Mesenchymal stem cell (in vitro differentiated cells and primary cell): ENCODE measurements at regions not wholly inside any gene's neighbourhood (a gene's known extent, or its start where the extent isn't known, plus 50 kb on each side); places are given as distances from the start of the nearest gene placed in this dataset.

ENCODE experiments used
- DNase-seq: peaks from one replicate; pipeline ENCODE4 v3.0.0-alpha.2; 2013
- H2AFZ ChIP-seq: one replicate; pipeline ENCODE4 v1.6.1; 2013; ENCODE audit warnings: low read depth, mild to moderate bottlenecking, control low read depth, inconsistent platforms, low read length, moderate library complexity
- H2AK5ac ChIP-seq: 2 replicates; pipeline ENCODE4 v1.6.1; 2013; ENCODE audit warnings: low read length, moderate library complexity, mild to moderate bottlenecking, inconsistent platforms; ENCODE audit not compliant: severe bottlenecking
- H2BK120ac ChIP-seq: one replicate; pipeline ENCODE4 v1.6.1; 2013; ENCODE audit warnings: low read depth, mild to moderate bottlenecking, inconsistent platforms, low read length, moderate library complexity
- H2BK12ac ChIP-seq, 2 experiments: one replicate each; pipeline ENCODE4 v1.6.1; 2013; ENCODE audit warnings: inconsistent platforms in 2 of 2, low read length in 2 of 2, mild to moderate bottlenecking in 2 of 2, moderate library complexity in 2 of 2, control low read depth in 1 of 2
- H2BK15ac ChIP-seq: one replicate; pipeline ENCODE4 v1.6.1; 2013; ENCODE audit warnings: mild to moderate bottlenecking, low read depth, inconsistent platforms; ENCODE audit not compliant: poor library complexity, severe bottlenecking
- H2BK5ac ChIP-seq: 2 replicates; pipeline ENCODE4 v1.6.1; 2013; ENCODE audit warnings: low read depth, mild to moderate bottlenecking, low read length, control low read depth, inconsistent platforms; ENCODE audit not compliant: poor library complexity, severe bottlenecking
- H3K14ac ChIP-seq, 2 experiments: one replicate each; pipeline ENCODE4 v1.6.1; 2013; ENCODE audit warnings: inconsistent platforms in 2 of 2, low read length in 2 of 2, control low read depth in 1 of 2, mild to moderate bottlenecking in 1 of 2, moderate library complexity in 1 of 2
- H3K18ac ChIP-seq, 2 experiments: one replicate each; pipeline ENCODE4 v1.6.1; 2013; ENCODE audit warnings: inconsistent platforms in 2 of 2, low read length in 2 of 2, control low read depth in 1 of 2, low read depth in 1 of 2, mild to moderate bottlenecking in 1 of 2
- H3K23ac ChIP-seq, 2 experiments: one replicate each; pipeline ENCODE4 v1.6.1; 2013; ENCODE audit warnings: inconsistent platforms in 2 of 2, low read length in 2 of 2, mild to moderate bottlenecking in 2 of 2, moderate library complexity in 2 of 2, control low read depth in 1 of 2
- H3K27ac ChIP-seq: 2 replicates; pipeline ENCODE4 v1.5.1; 2013; ENCODE audit warnings: mild to moderate bottlenecking, moderate library complexity, low read length, control low read depth, inconsistent platforms; ENCODE audit not compliant: poor library complexity, severe bottlenecking
- H3K27me3 ChIP-seq, 2 experiments: 2 replicates each; pipeline versions ENCODE4 v1.6.1 to v1.7.0; 2013; ENCODE audit warnings: low read length in 2 of 2, mild to moderate bottlenecking in 2 of 2, moderate library complexity in 2 of 2, control low read depth in 1 of 2, inconsistent platforms in 1 of 2; ENCODE audit not compliant: control insufficient read depth in 1 of 2, insufficient read depth in 1 of 2
- H3K36me3 ChIP-seq, 2 experiments: 2 replicates each; pipeline versions ENCODE4 v1.6.1 to v1.7.0; 2013; ENCODE audit warnings: low read length in 2 of 2, control low read depth in 1 of 2, inconsistent platforms in 1 of 2, low read depth in 1 of 2, mild to moderate bottlenecking in 1 of 2; ENCODE audit not compliant: insufficient read depth in 2 of 2, control insufficient read depth in 1 of 2
- H3K4ac ChIP-seq, 2 experiments: one replicate each; pipeline ENCODE4 v1.6.1; 2013; ENCODE audit warnings: inconsistent platforms in 2 of 2, low read length in 2 of 2, mild to moderate bottlenecking in 2 of 2, moderate library complexity in 2 of 2, control low read depth in 1 of 2, low read depth in 1 of 2
- H3K4me1 ChIP-seq: 2 replicates; pipeline ENCODE4 v1.6.1; 2013; ENCODE audit warnings: low read depth, low read length, control low read depth; ENCODE audit not compliant: control insufficient read depth, insufficient read depth
- H3K4me2 ChIP-seq: 2 replicates; pipeline ENCODE4 v1.6.1; 2013; ENCODE audit warnings: low read length, mild to moderate bottlenecking, inconsistent platforms; ENCODE audit not compliant: poor library complexity, severe bottlenecking
- H3K4me3 ChIP-seq, 2 experiments: 2 replicates each; pipeline versions ENCODE4 v1.5.1 to v1.7.0; 2013; ENCODE audit warnings: low read length in 2 of 2, mild to moderate bottlenecking in 2 of 2, control low read depth in 1 of 2, low read depth in 1 of 2; ENCODE audit not compliant: insufficient read depth in 1 of 2
- H3K79me1 ChIP-seq: replicated peaks from 2 replicates; pipeline ENCODE4 v1.6.1; 2013; ENCODE audit warnings: mild to moderate bottlenecking, control low read depth, low read length, inconsistent platforms; ENCODE audit not compliant: poor library complexity, severe bottlenecking
- H3K9ac ChIP-seq: 2 replicates; pipeline ENCODE4 v1.7.0; 2013; ENCODE audit warnings: mild to moderate bottlenecking, low read length, moderate library complexity
- H3K9me3 ChIP-seq: 2 replicates; pipeline ENCODE4 v1.7.0; 2013; ENCODE audit warnings: mild to moderate bottlenecking, low read length; ENCODE audit not compliant: control insufficient read depth
- H4K8ac ChIP-seq: one replicate; pipeline ENCODE4 v1.6.1; 2013; ENCODE audit warnings: inconsistent platforms, mild to moderate bottlenecking, low read length, moderate library complexity
- H4K91ac ChIP-seq: one replicate; pipeline ENCODE4 v1.6.1; 2013; ENCODE audit warnings: mild to moderate bottlenecking, low read length, inconsistent platforms
- WGBS: methylation state at CpG from one replicate; pipeline ENCODE4 v1.1.7; 2013; ENCODE audit warnings: mixed read lengths; 5-methylcytosine and 5-hydroxymethylcytosine counted together

- WGBS = no CpG with 5 or more reads among the region's 1 CpG
- Histone ChIP-seq H2BK12ac (no peak overlapping the region), H2AFZ (no peak overlapping the region), H3K18ac (no peak overlapping the region), H3K9ac (peak overlapping the region; percentile 73), H3K4me3 (no peak overlapping the region), H3K27me3 (no peaks in the 10 kb centered on the region), H3K23ac (no peak overlapping the region), H2BK120ac (no peak overlapping the region), H4K8ac (no peak overlapping the region), H3K27ac (peak overlapping the region; percentile 87), H2AK5ac (no peak overlapping the region), H3K4me1 (no peaks in the 10 kb centered on the region), H3K4ac (no peak overlapping the region), H3K14ac (no peak overlapping the region), H2BK15ac (no peak overlapping the region), H2BK5ac (peak overlapping the region; percentile 3), H4K91ac (no peak overlapping the region), H3K36me3 (no peaks in the 10 kb centered on the region), H3K79me1 (no peaks in the 10 kb centered on the region), H3K4me2 (no peak overlapping the region), H3K9me3 (no peaks in the 10 kb centered on the region)
- DNase-seq = peak; percentile 71
These were observed 236.2 kb upstream of the KRR1 start for GRCh38 chr12:75747572-75748021.

GRCh38 chr12:75746621-75747020 is 235.2 kb upstream of the KRR1 start:
- Histone ChIP-seq H3K9me3 (no peaks in the 10 kb centered on the region), H3K79me1 (no peaks in the 10 kb centered on the region), H3K14ac (no peak overlapping the region), H3K4me3 (no peak overlapping the region), H2AK5ac (peak overlapping the region; percentile 100), H3K27ac (peak overlapping the region; percentile 56), H3K4me2 (no peak overlapping the region), H2BK5ac (peak overlapping the region; percentile 57), H4K8ac (no peak overlapping the region), H3K4me1 (no peaks in the 10 kb centered on the region), H3K36me3 (no peaks in the 10 kb centered on the region), H2BK120ac (no peak overlapping the region), H2AFZ (no peak overlapping the region), H3K27me3 (no peaks in the 10 kb centered on the region), H2BK12ac (no peak overlapping the region), H3K23ac (no peak overlapping the region), H3K9ac (no peak overlapping the region), H2BK15ac (no peak overlapping the region), H3K4ac (no peak overlapping the region), H3K18ac (no peak overlapping the region), H4K91ac (no peak overlapping the region)
- no peak for DNase-seq
- WGBS = 96% methylated on average over 4 of the region's 4 CpGs

DNA sequence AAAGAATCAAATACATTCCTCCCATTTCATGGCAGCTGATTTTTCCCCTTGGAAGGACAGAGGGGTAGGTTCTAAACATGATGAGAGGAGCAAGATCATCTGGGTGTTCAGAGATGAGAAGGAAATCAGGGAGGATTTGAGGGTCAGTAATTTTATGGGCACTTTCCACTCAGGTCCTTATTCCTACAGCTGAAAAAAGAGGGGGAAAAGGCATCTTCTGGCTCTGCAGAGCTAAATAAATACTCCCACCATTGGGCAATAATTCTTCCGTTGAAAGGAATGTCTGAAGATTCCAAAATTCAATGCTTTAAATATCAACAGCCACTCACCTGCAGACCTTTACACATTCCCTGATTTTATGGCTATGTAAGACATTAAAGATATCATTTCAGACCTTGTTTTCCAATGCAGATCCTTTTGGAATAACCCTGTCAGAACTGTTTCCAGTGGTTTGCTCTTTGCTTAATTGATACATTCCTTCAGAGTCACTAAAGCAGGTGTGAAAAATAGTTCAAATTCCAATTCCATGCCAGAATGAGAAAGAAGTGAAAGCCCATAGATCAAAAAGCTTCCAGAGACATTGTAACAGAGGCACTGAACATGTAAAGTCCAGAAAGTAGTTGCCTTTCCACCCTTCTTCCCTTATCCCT is 233.3 kb upstream of the KRR1 start:
- no peak for DNase-seq
- no peak overlapping the region for H4K8ac ChIP-seq
- H3K4me2 ChIP-seq = no peak overlapping the region
- no peaks in the 10 kb centered on the region for H3K9me3 ChIP-seq
- no peak overlapping the region for H3K18ac ChIP-seq
- no peak overlapping the region for H2AFZ ChIP-seq
- H2BK120ac ChIP-seq = no peak overlapping the region
- H3K27ac ChIP-seq = peak overlapping the region; percentile 85
- H3K23ac ChIP-seq = no peak overlapping the region
- no peaks in the 10 kb centered on the region for H3K27me3 ChIP-seq
- no peaks in the 10 kb centered on the region for H3K4me1 ChIP-seq
- H2BK12ac ChIP-seq = no peak overlapping the region
- H3K9ac ChIP-seq = peak overlapping the region; percentile 0
- peak overlapping the region; percentile 31 for H2AK5ac ChIP-seq
- no peak overlapping the region for H3K4me3 ChIP-seq
- H3K14ac ChIP-seq = no peak overlapping the region
- no peak overlapping the region for H2BK5ac ChIP-seq
- no peak overlapping the region for H4K91ac ChIP-seq
- no peak overlapping the region for H3K4ac ChIP-seq
- no peaks in the 10 kb centered on the region for H3K36me3 ChIP-seq
- 73% methylated on average over 1 of the region's 1 CpG for WGBS
- H2BK15ac ChIP-seq = no peak overlapping the region
- no peaks in the 10 kb centered on the region for H3K79me1 ChIP-seq

GRCh38 chr12:75742961-75743360 is 231.6 kb upstream of the KRR1 start:
- no peak for DNase-seq
- Histone ChIP-seq H3K4ac (no peak overlapping the region), H3K27ac (no peak overlapping the region), H3K4me3 (no peak overlapping the region), H2BK120ac (no peak overlapping the region), H3K79me1 (no peaks in the 10 kb centered on the region), H3K18ac (no peak overlapping the region), H2AK5ac (peak overlapping the region; percentile 81), H2BK15ac (no peak overlapping the region), H3K4me1 (no peaks in the 10 kb centered on the region), H2BK12ac (no peak overlapping the region), H3K9me3 (no peaks in the 10 kb centered on the region), H4K91ac (no peak overlapping the region), H3K4me2 (no peak overlapping the region), H3K23ac (no peak overlapping the region), H3K36me3 (no peaks in the 10 kb centered on the region), H3K27me3 (no peaks in the 10 kb centered on the region), H2AFZ (no peak overlapping the region), H4K8ac (no peak overlapping the region), H3K9ac (no peak overlapping the region), H2BK5ac (no peak overlapping the region), H3K14ac (no peak overlapping the region)
- 100% methylated on average over 1 of the region's 1 CpG for WGBS
